ENCODE measurements at regions not wholly inside any gene's neighbourhood (a gene's known extent, or its start where the extent isn't known, plus 50 kb on each side); places are given as distances from the start of the nearest gene placed in this dataset.

DNA sequence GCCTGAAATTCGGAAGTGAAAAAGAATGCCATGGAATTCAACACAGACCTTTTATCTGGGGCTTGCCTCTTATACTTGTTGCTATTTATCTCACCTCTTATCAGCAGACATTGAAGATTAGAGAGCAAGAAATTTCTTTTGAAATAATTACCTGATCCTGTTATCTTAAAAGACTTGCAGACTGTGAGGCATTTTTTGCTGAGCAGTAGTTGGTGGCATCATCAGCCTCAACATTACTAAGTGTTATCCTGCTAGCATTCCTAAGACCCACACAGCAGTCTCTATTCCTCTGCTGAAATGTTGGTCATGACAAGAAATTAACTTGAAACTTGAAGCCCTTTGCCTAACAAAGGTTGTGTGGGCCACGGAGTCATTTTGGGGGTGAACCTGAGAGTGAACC, 186.5 kb downstream of the TRIB2 start:
- TF ChIP-seq CTCF (IDR thresholded peaks at IDR 0.05; ENCODE audit: borderline replicate concordance, extremely low read depth, low read length, poor library complexity, severe bottlenecking), result no peak
- TF ChIP-seq EZH2 (IDR thresholded peaks at IDR 0.05; ENCODE audit: borderline replicate concordance, low read depth, low read length, severe bottlenecking), result no peak
- Histone ChIP-seq H3K36me3 (ENCODE audit: insufficient read depth, low read length) (no peaks in the 10 kb centered on the region), H3K27me3 (ENCODE audit: insufficient read depth, low read length, poor library complexity) (no peaks in the 10 kb centered on the region), H3K4me1 (ENCODE audit: insufficient read depth, low read length) (no peaks in the 10 kb centered on the region), H3K4me2 (ENCODE audit: insufficient read depth, low read length) (no peak overlapping the region), H4K20me1 (ENCODE audit: insufficient read depth, low read length) (no peaks in the 10 kb centered on the region), H3K9me3 (ENCODE audit: insufficient read depth, low read length, severe bottlenecking) (no peaks in the 10 kb centered on the region), H3K27ac (ENCODE audit: low read length) (no peak overlapping the region), H2AFZ (ENCODE audit: low read depth, low read length) (no peak overlapping the region; the same call in 1 of the 2 replicates), H3K79me2 (ENCODE audit: insufficient read depth, low read length) (no peaks in the 10 kb centered on the region), H3K9ac (ENCODE audit: low read depth, low read length) (no peak overlapping the region), H3K4me3 (ENCODE audit: low read depth in 1 of 2, low read length in 2 of 2) (no peak overlapping the region)
- ATAC-seq (ENCODE audit: insufficient read depth, low read depth) (no peak), DNase-seq (no peak)

GRCh38 chr2:12910431-12910830, 193.7 kb downstream of the TRIB2 start:
- TF ChIP-seq CTCF (IDR thresholded peaks at IDR 0.05; ENCODE audit: borderline replicate concordance, extremely low read depth, low read length, poor library complexity, severe bottlenecking), result no peak
- TF ChIP-seq EZH2 (IDR thresholded peaks at IDR 0.05; ENCODE audit: borderline replicate concordance, low read depth, low read length, severe bottlenecking), result no peak
- no peaks in the 10 kb centered on the region for H3K36me3 ChIP-seq (ENCODE audit: insufficient read depth, low read length)
- no peak overlapping the region for H3K4me3 ChIP-seq (ENCODE audit: low read depth in 1 of 2, low read length in 2 of 2)
- H3K27ac ChIP-seq (ENCODE audit: low read length), result no peak overlapping the region
- H2AFZ ChIP-seq (ENCODE audit: low read depth, low read length), result no peak overlapping the region
- peaks cover 6% of the 10 kb centered on the region for H3K9me3 ChIP-seq (ENCODE audit: insufficient read depth, low read length, severe bottlenecking)
- no peak overlapping the region for H3K4me2 ChIP-seq (ENCODE audit: insufficient read depth, low read length)
- H4K20me1 ChIP-seq (ENCODE audit: insufficient read depth, low read length), result no peaks in the 10 kb centered on the region
- DNase-seq (peak; percentile 11), ATAC-seq (ENCODE audit: insufficient read depth, low read depth) (no peak; the same call in 2 of the 3 replicates)
- H3K79me2 ChIP-seq (ENCODE audit: insufficient read depth, low read length), result no peaks in the 10 kb centered on the region
- H3K9ac ChIP-seq (ENCODE audit: low read depth, low read length), result no peak overlapping the region
- no peaks in the 10 kb centered on the region for H3K4me1 ChIP-seq (ENCODE audit: insufficient read depth, low read length)
- no peaks in the 10 kb centered on the region for H3K27me3 ChIP-seq (ENCODE audit: insufficient read depth, low read length, poor library complexity)

GRCh38 chr2:12915787-12916186, 199.1 kb downstream of the TRIB2 start:
- H3K4me2 ChIP-seq (ENCODE audit: insufficient read depth, low read length), result no peak overlapping the region
- DNase-seq (no peak), ATAC-seq (ENCODE audit: insufficient read depth, low read depth) (no peak)
- peaks cover under 1% of the 10 kb centered on the region for H3K9me3 ChIP-seq (ENCODE audit: insufficient read depth, low read length, severe bottlenecking)
- H2AFZ ChIP-seq (ENCODE audit: low read depth, low read length), result no peak overlapping the region
- H3K79me2 ChIP-seq (ENCODE audit: insufficient read depth, low read length), result no peaks in the 10 kb centered on the region
- H3K4me1 ChIP-seq (ENCODE audit: insufficient read depth, low read length), result no peaks in the 10 kb centered on the region
- H3K4me3 ChIP-seq (ENCODE audit: low read depth in 1 of 2, low read length in 2 of 2), result no peak overlapping the region
- no peaks in the 10 kb centered on the region for H4K20me1 ChIP-seq (ENCODE audit: insufficient read depth, low read length)
- H3K36me3 ChIP-seq (ENCODE audit: insufficient read depth, low read length), result no peaks in the 10 kb centered on the region
- no peaks in the 10 kb centered on the region for H3K27me3 ChIP-seq (ENCODE audit: insufficient read depth, low read length, poor library complexity)
- TF ChIP-seq CTCF (IDR thresholded peaks at IDR 0.05; ENCODE audit: borderline replicate concordance, extremely low read depth, low read length, poor library complexity, severe bottlenecking) (no peak), EZH2 (IDR thresholded peaks at IDR 0.05; ENCODE audit: borderline replicate concordance, low read depth, low read length, severe bottlenecking) (no peak)
- no peak overlapping the region for H3K27ac ChIP-seq (ENCODE audit: low read length)
- H3K9ac ChIP-seq (ENCODE audit: low read depth, low read length), result no peak overlapping the region
